ENCODE measurements at regions not wholly inside any gene's neighbourhood (a gene's known extent, or its start where the extent isn't known, plus 50 kb on each side); places are given as distances from the start of the nearest gene placed in this dataset.

GRCh38 chr2:129458006-129458405, 521.5 kb upstream of the RAB6C start:
- peaks cover 0 to 6% (median 0%) of the 10 kb centered on the region in 5 donors for H3K27me3 Mint-ChIP-seq
- CTCF ChIA-PET, result no interaction called here
- no peaks in the 10 kb centered on the region for H3K4me1 Mint-ChIP-seq
- H3K4me3 Mint-ChIP-seq, result no peak overlapping the region
- Histone ChIP-seq H3K4me1 (ENCODE audit: control insufficient read depth in 2 of 2, insufficient read depth in 2 of 2, low read length in 2 of 2) (no peaks in the 10 kb centered on the region), H3K36me3 (ENCODE audit: control insufficient read depth in 2 of 3, insufficient read depth in 3 of 3, low read length in 3 of 3) (no peaks in the 10 kb centered on the region), H3K9me3 (ENCODE audit: control insufficient read depth in 2 of 3, low read length in 3 of 3) (no peaks in the 10 kb centered on the region), H3K27ac (ENCODE audit: low read depth, low read length) (no peak overlapping the region), H3K27me3 (ENCODE audit: control insufficient read depth in 2 of 2, insufficient read depth in 2 of 2, low read length in 2 of 2) (no peaks in the 10 kb centered on the region), H3K4me3 (ENCODE audit: low read length) (no peak overlapping the region)
- POLR2A ChIA-PET, result no interaction called here
- intact Hi-C loops (cut with micrococcal nuclease), result no loop called here
- H3K9me3 Mint-ChIP-seq, result peaks cover 0 to 4% (median 0%) of the 10 kb centered on the region in 11 donors
- ATAC-seq (no peak), DNase-seq (no peak)
- no peak overlapping the region for H3K27ac Mint-ChIP-seq
- no peaks in the 10 kb centered on the region for H3K36me3 Mint-ChIP-seq

GRCh38 chr2:129458436-129458835, 521.0 kb upstream of the RAB6C start:
- intact Hi-C loops (cut with micrococcal nuclease), result no loop called here
- Histone ChIP-seq H3K4me3 (ENCODE audit: low read length) (no peak overlapping the region), H3K4me1 (ENCODE audit: control insufficient read depth in 2 of 2, insufficient read depth in 2 of 2, low read length in 2 of 2) (no peaks in the 10 kb centered on the region), H3K27me3 (ENCODE audit: control insufficient read depth in 2 of 2, insufficient read depth in 2 of 2, low read length in 2 of 2) (no peaks in the 10 kb centered on the region), H3K9me3 (ENCODE audit: control insufficient read depth in 2 of 3, low read length in 3 of 3) (no peaks in the 10 kb centered on the region), H3K36me3 (ENCODE audit: control insufficient read depth in 2 of 3, insufficient read depth in 3 of 3, low read length in 3 of 3) (no peaks in the 10 kb centered on the region), H3K27ac (ENCODE audit: low read depth, low read length) (no peak overlapping the region)
- Mint-ChIP-seq H3K27me3 (peaks cover 0 to 6% (median 0%) of the 10 kb centered on the region in 5 donors), H3K27ac (no peak overlapping the region), H3K4me3 (no peak overlapping the region), H3K36me3 (no peaks in the 10 kb centered on the region), H3K9me3 (peaks cover 0 to under 1% (median 0%) of the 10 kb centered on the region in 11 donors), H3K4me1 (no peaks in the 10 kb centered on the region)
- no peak for DNase-seq
- ChIA-PET POLR2A (no interaction called here), CTCF (no interaction called here)
- ATAC-seq, result no peak

DNA sequence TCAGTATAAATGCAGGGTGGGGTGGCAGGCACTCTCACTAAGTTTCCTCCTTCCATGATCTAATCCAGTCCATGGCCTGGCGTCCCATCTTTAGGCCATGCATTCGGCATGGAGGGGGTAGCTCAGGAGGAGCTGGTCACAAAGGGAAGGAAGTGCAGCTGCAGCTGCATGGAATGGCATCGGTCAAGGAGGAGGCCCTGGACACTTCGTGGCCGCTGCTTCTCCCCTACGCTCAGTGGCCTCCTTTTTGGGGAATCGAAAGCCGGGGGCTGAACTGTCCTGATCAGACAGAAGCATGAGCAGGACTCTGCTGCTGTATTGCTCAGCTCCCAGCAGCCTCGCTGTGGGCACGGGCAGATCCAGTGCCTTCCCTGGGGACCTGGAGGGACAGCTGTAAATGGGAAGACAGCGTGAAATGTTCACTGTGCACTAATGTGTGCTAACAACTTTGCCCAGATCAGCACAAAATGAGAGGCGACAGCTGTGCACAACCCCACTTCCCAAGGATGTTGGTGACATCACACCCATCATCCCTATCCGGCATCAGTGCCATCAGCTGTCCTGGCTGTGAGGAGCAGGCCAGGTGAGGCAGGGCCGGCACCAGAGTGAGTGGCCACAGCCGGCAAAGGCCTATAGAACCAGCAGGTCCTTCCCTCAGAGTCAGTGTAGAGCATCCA, 520.1 kb upstream of the RAB6C start:
- H3K36me3 ChIP-seq (ENCODE audit: control insufficient read depth in 2 of 3, insufficient read depth in 3 of 3, low read length in 3 of 3), result no peaks in the 10 kb centered on the region
- H3K27me3 ChIP-seq (ENCODE audit: control insufficient read depth in 2 of 2, insufficient read depth in 2 of 2, low read length in 2 of 2), result no peaks in the 10 kb centered on the region
- no peak overlapping the region for H3K27ac ChIP-seq (ENCODE audit: low read depth, low read length)
- Mint-ChIP-seq H3K4me1 (no peaks in the 10 kb centered on the region), H3K27me3 (peaks cover 0 to 6% (median 0%) of the 10 kb centered on the region in 5 donors), H3K9me3 (peaks cover 0 to under 1% (median 0%) of the 10 kb centered on the region in 11 donors), H3K36me3 (no peaks in the 10 kb centered on the region), H3K27ac (no peak overlapping the region), H3K4me3 (no peak overlapping the region)
- intact Hi-C loops (cut with micrococcal nuclease), result no loop called here
- H3K4me3 ChIP-seq (ENCODE audit: low read length), result no peak overlapping the region
- POLR2A ChIA-PET, result no interaction called here
- no peaks in the 10 kb centered on the region for H3K4me1 ChIP-seq (ENCODE audit: control insufficient read depth in 2 of 2, insufficient read depth in 2 of 2, low read length in 2 of 2)
- no peak for ATAC-seq
- CTCF ChIA-PET, result no interaction called here
- DNase-seq, result no peak
- H3K9me3 ChIP-seq (ENCODE audit: control insufficient read depth in 2 of 3, low read length in 3 of 3), result no peaks in the 10 kb centered on the region

DNA sequence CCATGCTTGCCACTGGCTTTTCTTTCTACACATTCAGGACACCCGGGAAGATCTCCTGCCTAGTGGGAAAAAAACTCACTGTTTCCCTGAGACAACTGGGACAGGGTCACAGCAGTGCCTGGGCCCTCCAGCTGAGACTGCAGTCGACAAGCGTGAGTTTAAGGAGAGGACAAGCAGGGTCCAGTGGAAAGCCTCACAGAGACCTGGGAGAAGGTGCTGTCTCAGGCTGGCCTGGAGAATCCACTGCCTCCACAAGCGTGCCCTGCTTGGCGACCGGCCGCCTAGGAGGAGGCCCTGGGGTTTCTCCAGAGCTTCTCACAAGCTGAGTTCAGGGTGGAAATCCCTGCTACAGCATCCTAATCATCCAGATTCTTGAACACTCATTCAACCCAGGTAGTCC, 519.6 kb upstream of the RAB6C start:
- ATAC-seq, result no peak
- Histone ChIP-seq H3K27ac (ENCODE audit: low read depth, low read length) (no peak overlapping the region), H3K9me3 (ENCODE audit: control insufficient read depth in 2 of 3, low read length in 3 of 3) (no peaks in the 10 kb centered on the region), H3K4me1 (ENCODE audit: control insufficient read depth in 2 of 2, insufficient read depth in 2 of 2, low read length in 2 of 2) (no peaks in the 10 kb centered on the region), H3K4me3 (ENCODE audit: low read length) (no peak overlapping the region), H3K36me3 (ENCODE audit: control insufficient read depth in 2 of 3, insufficient read depth in 3 of 3, low read length in 3 of 3) (no peaks in the 10 kb centered on the region), H3K27me3 (ENCODE audit: control insufficient read depth in 2 of 2, insufficient read depth in 2 of 2, low read length in 2 of 2) (no peaks in the 10 kb centered on the region)
- intact Hi-C loops (cut with micrococcal nuclease), result no loop called here
- Mint-ChIP-seq H3K27ac (no peak overlapping the region), H3K27me3 (peaks cover 0 to 6% (median 0%) of the 10 kb centered on the region in 5 donors), H3K9me3 (peaks cover 0 to 5% (median 0%) of the 10 kb centered on the region in 11 donors), H3K4me3 (no peak overlapping the region), H3K36me3 (no peaks in the 10 kb centered on the region), H3K4me1 (no peaks in the 10 kb centered on the region)
- CTCF ChIA-PET, result no interaction called here
- POLR2A ChIA-PET, result no interaction called here
- DNase-seq, result no peak

DNA sequence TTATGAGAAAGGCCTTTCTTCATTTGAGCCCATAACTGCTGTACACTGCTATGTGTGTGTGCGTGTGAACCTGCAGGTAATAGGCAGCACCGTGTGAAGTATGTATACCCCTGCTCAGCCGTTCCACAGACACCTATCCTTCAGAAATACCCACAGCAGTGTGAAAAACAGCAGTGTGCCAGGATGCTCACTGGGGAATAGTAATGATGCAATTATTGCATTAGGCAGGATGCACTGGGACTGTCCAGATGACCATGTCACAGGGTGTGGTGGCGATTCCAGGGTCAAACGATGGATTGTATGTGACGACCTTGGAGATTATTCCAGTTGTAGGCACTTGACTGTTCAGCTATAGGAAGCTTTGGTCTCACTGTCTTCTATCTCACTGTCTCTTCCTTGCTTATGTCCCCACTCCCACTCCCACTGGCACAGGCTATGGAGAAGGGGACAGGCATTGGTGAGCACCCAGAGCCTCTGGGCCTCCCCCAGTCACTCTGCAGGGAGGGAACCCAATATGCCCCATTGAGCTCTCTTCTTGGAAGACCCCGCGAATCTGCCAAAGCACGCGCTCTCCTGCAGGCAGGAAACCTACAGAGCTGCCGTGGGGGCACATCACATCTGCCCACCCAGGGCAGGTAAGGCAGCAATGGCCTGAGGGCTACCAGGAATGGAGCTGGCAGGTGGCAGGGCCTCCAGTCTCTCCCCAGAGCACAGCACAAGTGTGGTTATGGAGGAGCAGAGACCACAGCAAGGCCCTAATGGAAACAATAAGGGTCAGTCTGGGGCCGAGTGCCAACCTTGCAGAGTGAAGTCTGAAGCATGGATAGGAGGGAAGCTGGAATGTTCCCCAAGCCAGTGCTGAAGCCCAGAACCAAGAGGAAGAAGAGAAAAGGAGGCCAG, 518.9 kb upstream of the RAB6C start:
- no peaks in the 10 kb centered on the region for H3K9me3 ChIP-seq (ENCODE audit: control insufficient read depth in 2 of 3, low read length in 3 of 3)
- H3K4me1 ChIP-seq (ENCODE audit: control insufficient read depth in 2 of 2, insufficient read depth in 2 of 2, low read length in 2 of 2), result no peaks in the 10 kb centered on the region
- no peaks in the 10 kb centered on the region for H3K36me3 ChIP-seq (ENCODE audit: control insufficient read depth in 2 of 3, insufficient read depth in 3 of 3, low read length in 3 of 3)
- ChIA-PET CTCF (no interaction called here), POLR2A (no interaction called here)
- Mint-ChIP-seq H3K4me3 (no peak overlapping the region), H3K9me3 (peaks cover 0 to 5% (median 0%) of the 10 kb centered on the region in 11 donors), H3K27me3 (peaks cover 0 to 6% (median 0%) of the 10 kb centered on the region in 5 donors), H3K27ac (no peak overlapping the region), H3K4me1 (no peaks in the 10 kb centered on the region), H3K36me3 (no peaks in the 10 kb centered on the region)
- no peak for DNase-seq
- H3K27ac ChIP-seq (ENCODE audit: low read depth, low read length), result no peak overlapping the region
- ATAC-seq, result no peak
- intact Hi-C loops (cut with micrococcal nuclease), result no loop called here
- no peaks in the 10 kb centered on the region for H3K27me3 ChIP-seq (ENCODE audit: control insufficient read depth in 2 of 2, insufficient read depth in 2 of 2, low read length in 2 of 2)
- H3K4me3 ChIP-seq (ENCODE audit: low read length), result no peak overlapping the region

- Histone ChIP-seq H3K27me3 (ENCODE audit: control insufficient read depth in 2 of 2, insufficient read depth in 2 of 2, low read length in 2 of 2) (no peaks in the 10 kb centered on the region), H3K36me3 (ENCODE audit: control insufficient read depth in 2 of 3, insufficient read depth in 3 of 3, low read length in 3 of 3) (no peaks in the 10 kb centered on the region), H3K4me1 (ENCODE audit: control insufficient read depth in 2 of 2, insufficient read depth in 2 of 2, low read length in 2 of 2) (no peaks in the 10 kb centered on the region), H3K4me3 (ENCODE audit: low read length) (no peak overlapping the region), H3K27ac (ENCODE audit: low read depth, low read length) (no peak overlapping the region), H3K9me3 (ENCODE audit: control insufficient read depth in 2 of 3, low read length in 3 of 3) (no peaks in the 10 kb centered on the region)
- ChIA-PET POLR2A (no interaction called here), CTCF (no interaction called here)
- ATAC-seq (no peak), DNase-seq (no peak)
- H3K4me3 Mint-ChIP-seq, result no peak overlapping the region
- intact Hi-C loops (cut with micrococcal nuclease), result no loop called here
- peaks cover 0 to 9% (median 0%) of the 10 kb centered on the region in 11 donors for H3K9me3 Mint-ChIP-seq
- H3K27me3 Mint-ChIP-seq, result peaks cover 0 to 6% (median 0%) of the 10 kb centered on the region in 5 donors
- H3K36me3 Mint-ChIP-seq, result no peaks in the 10 kb centered on the region
- H3K27ac Mint-ChIP-seq, result no peak overlapping the region
- H3K4me1 Mint-ChIP-seq, result no peaks in the 10 kb centered on the region
Measured at GRCh38 chr2:129462349-129462748, 517.1 kb upstream of the RAB6C start.

- no peaks in the 10 kb centered on the region for H3K4me1 Mint-ChIP-seq
- CTCF ChIA-PET, result no interaction called here
Measured at GRCh38 chr2:129462967-129463366, 516.5 kb upstream of the RAB6C start.

More at GRCh38 chr2:129462967-129463366, 516.5 kb upstream of the RAB6C start:
- no peak overlapping the region for H3K27ac Mint-ChIP-seq
- POLR2A ChIA-PET, result no interaction called here
- H3K27ac ChIP-seq (ENCODE audit: low read depth, low read length), result no peak overlapping the region
- H3K4me3 Mint-ChIP-seq, result no peak overlapping the region
- H3K4me3 ChIP-seq (ENCODE audit: low read length), result no peak overlapping the region
- no peaks in the 10 kb centered on the region for H3K27me3 ChIP-seq (ENCODE audit: control insufficient read depth in 2 of 2, insufficient read depth in 2 of 2, low read length in 2 of 2)
- no peaks in the 10 kb centered on the region for H3K36me3 Mint-ChIP-seq
- no peak for DNase-seq
- H3K4me1 ChIP-seq (ENCODE audit: control insufficient read depth in 2 of 2, insufficient read depth in 2 of 2, low read length in 2 of 2), result no peaks in the 10 kb centered on the region
- H3K36me3 ChIP-seq (ENCODE audit: control insufficient read depth in 2 of 3, insufficient read depth in 3 of 3, low read length in 3 of 3), result no peaks in the 10 kb centered on the region
- H3K9me3 Mint-ChIP-seq, result peaks cover 0 to 9% (median 0%) of the 10 kb centered on the region in 11 donors
- no peak for ATAC-seq
- peaks cover 0 to 6% (median 0%) of the 10 kb centered on the region in 5 donors for H3K27me3 Mint-ChIP-seq
- intact Hi-C loops (cut with micrococcal nuclease), result no loop called here
- no peaks in the 10 kb centered on the region for H3K9me3 ChIP-seq (ENCODE audit: control insufficient read depth in 2 of 3, low read length in 3 of 3)

Data from naive thymus-derived CD4-positive, alpha-beta T cell (primary cell).